ENCODE measurements at regions not wholly inside any gene's neighbourhood (a gene's known extent, or its start where the extent isn't known, plus 50 kb on each side); places are given as distances from the start of the nearest gene placed in this dataset.
"Not testable (repeated sequence)": the region's sequence is repeated elsewhere in the genome, so short reads cannot be mapped to it uniquely, and the experiment has no call there.

GRCh38 chr13:44311011-44311780, 62.4 kb upstream of the SERP2 start:
- DNase-seq = no peak

GRCh38 chr13:44312131-44312530, 61.5 kb upstream of the SERP2 start:
- no peak for DNase-seq

GRCh38 chr13:44312834-44313551, 60.6 kb upstream of the SERP2 start:
- DNase-seq = no peak

GRCh38 chr13:44313674-44314073, 60.0 kb upstream of the SERP2 start:
- no peak for DNase-seq

- DNase-seq = not testable (repeated sequence)
These were observed 59.5 kb upstream of the SERP2 start for GRCh38 chr13:44314160-44314559.

GRCh38 chr13:44317752-44318151, 55.9 kb upstream of the SERP2 start:
- no peak for DNase-seq

GRCh38 chr13:44318161-44318560, 55.5 kb upstream of the SERP2 start:
- no peak for DNase-seq

GRCh38 chr13:44320611-44321010, 53.0 kb upstream of the SERP2 start:
- no peak for DNase-seq

- DNase-seq = no peak
These were observed 51.7 kb upstream of the SERP2 start for GRCh38 chr13:44321961-44322360.

- DNase-seq = no peak
These were observed 50.7 kb upstream of the SERP2 start for GRCh38 chr13:44322928-44323327.

- DNase-seq = no peak
These were observed 49.9 kb upstream of the SERP2 start for GRCh38 chr13:44323754-44324153.
